ENCODE measurements at regions not wholly inside any gene's neighbourhood (a gene's known extent, or its start where the extent isn't known, plus 50 kb on each side); places are given as distances from the start of the nearest gene placed in this dataset.

DNA sequence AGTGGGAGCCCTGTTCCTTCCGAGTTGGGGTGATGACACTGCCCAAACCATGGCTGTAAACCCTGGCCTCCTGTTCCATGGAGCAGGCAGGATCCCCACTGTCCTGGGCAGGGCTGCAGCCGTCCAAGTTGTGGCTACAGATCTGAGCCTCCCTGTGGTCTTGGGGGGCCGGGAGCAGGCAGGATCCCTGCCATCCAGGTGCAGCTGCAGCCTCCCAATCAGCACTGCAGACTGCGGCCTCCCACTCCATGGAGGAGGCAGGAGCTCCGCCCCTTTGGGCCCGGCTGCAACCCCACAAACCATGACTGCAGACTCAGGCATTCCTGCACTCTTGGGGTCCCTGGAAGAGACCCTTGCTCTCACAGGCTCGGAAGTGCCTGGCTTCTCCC, 872.1 kb upstream of the GJE1 start:
- no peak for TF ChIP-seq POLR2A (IDR thresholded peaks at IDR 0.05)
- TF ChIP-seq, protein P1, sequence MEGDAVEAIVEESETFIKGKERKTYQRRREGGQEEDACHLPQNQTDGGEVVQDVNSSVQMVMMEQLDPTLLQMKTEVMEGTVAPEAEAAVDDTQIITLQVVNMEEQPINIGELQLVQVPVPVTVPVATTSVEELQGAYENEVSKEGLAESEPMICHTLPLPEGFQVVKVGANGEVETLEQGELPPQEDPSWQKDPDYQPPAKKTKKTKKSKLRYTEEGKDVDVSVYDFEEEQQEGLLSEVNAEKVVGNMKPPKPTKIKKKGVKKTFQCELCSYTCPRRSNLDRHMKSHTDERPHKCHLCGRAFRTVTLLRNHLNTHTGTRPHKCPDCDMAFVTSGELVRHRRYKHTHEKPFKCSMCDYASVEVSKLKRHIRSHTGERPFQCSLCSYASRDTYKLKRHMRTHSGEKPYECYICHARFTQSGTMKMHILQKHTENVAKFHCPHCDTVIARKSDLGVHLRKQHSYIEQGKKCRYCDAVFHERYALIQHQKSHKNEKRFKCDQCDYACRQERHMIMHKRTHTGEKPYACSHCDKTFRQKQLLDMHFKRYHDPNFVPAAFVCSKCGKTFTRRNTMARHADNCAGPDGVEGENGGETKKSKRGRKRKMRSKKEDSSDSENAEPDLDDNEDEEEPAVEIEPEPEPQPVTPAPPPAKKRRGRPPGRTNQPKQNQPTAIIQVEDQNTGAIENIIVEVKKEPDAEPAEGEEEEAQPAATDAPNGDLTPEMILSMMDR (IDR thresholded peaks at IDR 0.05) = no peak

Measured in heart left ventricle (tissue), 13 donors.